DND-41 (cell line): ENCODE measurements at regions not wholly inside any gene's neighbourhood (a gene's known extent, or its start where the extent isn't known, plus 50 kb on each side); places are given as distances from the start of the nearest gene placed in this dataset.

Experiments
- ATAC-seq: fragments of 200-7000 bp; cut with Tn5 transposase; 3 replicates; pipeline ENCODE4 v1.9.1; 2021; ENCODE audit warnings: low read depth; ENCODE audit not compliant: insufficient read depth
- DNase-seq: peaks from one replicate; pipeline ENCODE4 v3.0.0-alpha.2; 2020
- H2AFZ ChIP-seq: 2 replicates; pipeline ENCODE4 v1.6.0; 2012; ENCODE audit warnings: low read depth, low read length
- H3K27ac ChIP-seq: 2 replicates; pipeline ENCODE4 v1.5.1; 2012; ENCODE audit warnings: low read length, inconsistent platforms
- H3K27me3 ChIP-seq: fragments of 200-600 bp; sonication (generic); 2 replicates; pipeline ENCODE4 v1.6.0; 2012; ENCODE audit warnings: low read length, mild to moderate bottlenecking, inconsistent platforms; ENCODE audit not compliant: insufficient read depth, poor library complexity
- H3K36me3 ChIP-seq: 2 replicates; pipeline ENCODE4 v1.5.1; 2012; ENCODE audit warnings: low read length, inconsistent platforms; ENCODE audit not compliant: insufficient read depth
- H3K4me1 ChIP-seq: 2 replicates; pipeline ENCODE4 v1.5.1; 2012; ENCODE audit warnings: mild to moderate bottlenecking, low read length; ENCODE audit not compliant: insufficient read depth
- H3K4me2 ChIP-seq: 2 replicates; pipeline ENCODE4 v1.6.0; 2012; ENCODE audit warnings: mild to moderate bottlenecking, moderate library complexity, low read length, inconsistent platforms; ENCODE audit not compliant: insufficient read depth
- H3K4me3 ChIP-seq, 2 experiments: fragments of 200-600 bp in 1 of 2; shearing (Covaris generic) in 1 of 2; 2 replicates each; pipeline ENCODE4 v1.5.1; 2012 to 2016; ENCODE audit warnings: inconsistent platforms in 2 of 2, low read length in 2 of 2, mild to moderate bottlenecking in 2 of 2, low read depth in 1 of 2, moderate library complexity in 1 of 2
- H3K79me2 ChIP-seq: 2 replicates; pipeline ENCODE4 v1.6.0; 2012; ENCODE audit warnings: low read length, inconsistent platforms; ENCODE audit not compliant: insufficient read depth
- H3K9ac ChIP-seq: 2 replicates; pipeline ENCODE4 v1.6.0; 2012; ENCODE audit warnings: low read depth, mild to moderate bottlenecking, inconsistent platforms, low read length, moderate library complexity
- H3K9me3 ChIP-seq: 2 replicates; pipeline ENCODE4 v1.5.1; 2012; ENCODE audit warnings: low read length, moderate library complexity, mild to moderate bottlenecking, inconsistent platforms; ENCODE audit not compliant: insufficient read depth, severe bottlenecking
- H4K20me1 ChIP-seq: 2 replicates; pipeline ENCODE4 v1.6.0; 2012; ENCODE audit warnings: low read length; ENCODE audit not compliant: insufficient read depth
- EZH2 ChIP-seq: IDR thresholded peaks from 3 replicates; pipeline ENCODE4 v1.6.1; 2012; ENCODE audit warnings: borderline replicate concordance, low read depth, mild to moderate bottlenecking, moderate library complexity, low read length, inconsistent platforms; ENCODE audit not compliant: severe bottlenecking
- TF ChIP-seq, protein P1 (sequence below): IDR thresholded peaks from 2 replicates; pipeline ENCODE4 v1.5.1; 2012; ENCODE audit warnings: borderline replicate concordance, low read length, moderate library complexity, mild to moderate bottlenecking; ENCODE audit not compliant: poor library complexity, severe bottlenecking; ENCODE audit errors: extremely low read depth

- Histone ChIP-seq H3K9me3 (no peaks in the 10 kb centered on the region), H3K4me2 (no peak overlapping the region), H2AFZ (no peak overlapping the region), H3K36me3 (no peaks in the 10 kb centered on the region), H3K9ac (no peak overlapping the region), H3K27me3 (no peaks in the 10 kb centered on the region), H3K4me1 (no peaks in the 10 kb centered on the region), H3K27ac (no peak overlapping the region), H3K4me3 (no peak overlapping the region), H3K79me2 (no peaks in the 10 kb centered on the region), H4K20me1 (no peaks in the 10 kb centered on the region)
- TF ChIP-seq EZH2 = no peak
- TF ChIP-seq, protein P1, sequence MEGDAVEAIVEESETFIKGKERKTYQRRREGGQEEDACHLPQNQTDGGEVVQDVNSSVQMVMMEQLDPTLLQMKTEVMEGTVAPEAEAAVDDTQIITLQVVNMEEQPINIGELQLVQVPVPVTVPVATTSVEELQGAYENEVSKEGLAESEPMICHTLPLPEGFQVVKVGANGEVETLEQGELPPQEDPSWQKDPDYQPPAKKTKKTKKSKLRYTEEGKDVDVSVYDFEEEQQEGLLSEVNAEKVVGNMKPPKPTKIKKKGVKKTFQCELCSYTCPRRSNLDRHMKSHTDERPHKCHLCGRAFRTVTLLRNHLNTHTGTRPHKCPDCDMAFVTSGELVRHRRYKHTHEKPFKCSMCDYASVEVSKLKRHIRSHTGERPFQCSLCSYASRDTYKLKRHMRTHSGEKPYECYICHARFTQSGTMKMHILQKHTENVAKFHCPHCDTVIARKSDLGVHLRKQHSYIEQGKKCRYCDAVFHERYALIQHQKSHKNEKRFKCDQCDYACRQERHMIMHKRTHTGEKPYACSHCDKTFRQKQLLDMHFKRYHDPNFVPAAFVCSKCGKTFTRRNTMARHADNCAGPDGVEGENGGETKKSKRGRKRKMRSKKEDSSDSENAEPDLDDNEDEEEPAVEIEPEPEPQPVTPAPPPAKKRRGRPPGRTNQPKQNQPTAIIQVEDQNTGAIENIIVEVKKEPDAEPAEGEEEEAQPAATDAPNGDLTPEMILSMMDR = no peak
- no peak for ATAC-seq
- DNase-seq = no peak
Observed at GRCh38 chr6:97815301-97815812, 532.3 kb upstream of the MMS22L start.

- no peak overlapping the region for H3K9ac ChIP-seq
- H3K4me2 ChIP-seq = no peak overlapping the region
- DNase-seq = no peak
- H4K20me1 ChIP-seq = no peaks in the 10 kb centered on the region
- no peak overlapping the region for H2AFZ ChIP-seq
- no peaks in the 10 kb centered on the region for H3K79me2 ChIP-seq
- TF ChIP-seq EZH2 = no peak
- TF ChIP-seq, protein P1 = no peak
- H3K9me3 ChIP-seq = no peaks in the 10 kb centered on the region
- no peaks in the 10 kb centered on the region for H3K27me3 ChIP-seq
- no peak for ATAC-seq
- no peaks in the 10 kb centered on the region for H3K36me3 ChIP-seq
- no peak overlapping the region for H3K27ac ChIP-seq
- H3K4me1 ChIP-seq = no peaks in the 10 kb centered on the region
- H3K4me3 ChIP-seq = no peak overlapping the region
Observed at GRCh38 chr6:97816526-97816925, 533.5 kb upstream of the MMS22L start.

DNA sequence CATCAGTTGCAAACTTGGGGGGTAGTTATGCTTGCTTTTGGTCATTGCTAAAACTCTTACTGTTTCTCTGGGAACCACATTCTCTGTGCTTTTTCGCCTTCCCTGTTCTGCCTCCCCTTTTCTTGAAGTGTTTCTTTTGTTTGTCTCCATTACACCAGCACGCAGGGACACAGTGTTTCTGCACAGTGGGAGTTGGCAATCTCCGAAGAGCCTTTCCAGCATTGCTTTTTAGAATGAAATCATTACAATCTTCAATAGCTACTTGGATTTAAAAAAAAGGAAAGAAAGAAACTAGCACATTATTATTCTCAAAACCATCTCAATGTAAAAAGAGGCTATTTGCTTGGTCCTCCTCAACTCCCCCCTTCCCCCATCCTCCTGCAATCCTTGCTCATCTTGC is 536.7 kb upstream of the MMS22L start:
- Histone ChIP-seq H3K27ac (no peak overlapping the region), H2AFZ (no peak overlapping the region), H3K36me3 (no peaks in the 10 kb centered on the region), H3K79me2 (no peaks in the 10 kb centered on the region), H3K4me1 (no peaks in the 10 kb centered on the region), H3K27me3 (no peaks in the 10 kb centered on the region), H3K4me3 (no peak overlapping the region), H3K9ac (no peak overlapping the region), H3K9me3 (no peaks in the 10 kb centered on the region), H3K4me2 (no peak overlapping the region), H4K20me1 (no peaks in the 10 kb centered on the region)
- no peak for TF ChIP-seq EZH2
- TF ChIP-seq, protein P1 = no peak
- DNase-seq (no peak), ATAC-seq (no peak)

GRCh38 chr6:97820400-97820799 is 537.4 kb upstream of the MMS22L start:
- Histone ChIP-seq H3K36me3 (no peaks in the 10 kb centered on the region), H3K9ac (no peak overlapping the region), H3K9me3 (no peaks in the 10 kb centered on the region), H3K79me2 (no peaks in the 10 kb centered on the region), H3K4me1 (no peaks in the 10 kb centered on the region), H3K4me3 (no peak overlapping the region), H4K20me1 (no peaks in the 10 kb centered on the region), H2AFZ (no peak overlapping the region), H3K27ac (no peak overlapping the region), H3K4me2 (no peak overlapping the region), H3K27me3 (no peaks in the 10 kb centered on the region)
- ATAC-seq (no peak), DNase-seq (no peak)
- TF ChIP-seq, protein P1 = no peak
- TF ChIP-seq EZH2 = no peak
